ENCODE measurements at regions not wholly inside any gene's neighbourhood (a gene's known extent, or its start where the extent isn't known, plus 50 kb on each side); places are given as distances from the start of the nearest gene placed in this dataset.

GRCh38 chr19:30159636-30160035, 212.5 kb upstream of the ZNF536 start:
- Histone ChIP-seq H3K27ac (no peak overlapping the region), H3K4me1 (replicated peaks in 1 of 2) (no peaks in the 10 kb centered on the region), H3K4me3 (no peak overlapping the region), H3K36me3 (replicated peaks in 1 of 2) (no peaks in the 10 kb centered on the region), H3K27me3 (no peaks in the 10 kb centered on the region), H3K9me3 (replicated peaks in 1 of 3) (no peaks in the 10 kb centered on the region)
- intact Hi-C loops (cut with DNase I): no loop called here
- DNase-seq: peak in 1 of 7 donors; percentile 24
- TF ChIP-seq CTCF (IDR thresholded peaks at IDR 0.05) (no peak), POLR2A (IDR thresholded peaks at IDR 0.05) (no peak)
- WGBS, 4 donors: 71 to 100% (median 82%) methylated on average over 1 of the region's 1 CpG

- TF ChIP-seq POLR2A (IDR thresholded peaks at IDR 0.05) (no peak), CTCF (IDR thresholded peaks at IDR 0.05) (no peak)
- H3K27ac ChIP-seq: no peak overlapping the region
- WGBS, 4 donors: 77 to 85% (median 82%) methylated on average over 9 of the region's 9 CpGs
Measured at GRCh38 chr19:30160426-30160825, 211.8 kb upstream of the ZNF536 start.

GRCh38 chr19:30161021-30161655, 211.0 kb upstream of the ZNF536 start:
- Histone ChIP-seq H3K27ac (no peak overlapping the region), H3K4me3 (no peak overlapping the region), H3K27me3 (no peaks in the 10 kb centered on the region), H3K4me1 (replicated peaks in 1 of 2) (no peaks in the 10 kb centered on the region), H3K9me3 (replicated peaks in 1 of 3) (no peaks in the 10 kb centered on the region), H3K36me3 (replicated peaks in 1 of 2) (no peaks in the 10 kb centered on the region)
- intact Hi-C loops (cut with DNase I): no loop called here
- WGBS, 4 donors: 82 to 95% (median 87%) methylated on average over 5 to 7 of the region's 7 CpGs
- no peak for DNase-seq
- no peak for TF ChIP-seq POLR2A (IDR thresholded peaks at IDR 0.05)
- TF ChIP-seq CTCF (IDR thresholded peaks at IDR 0.05): no peak

More at GRCh38 chr19:30160426-30160825, 211.8 kb upstream of the ZNF536 start:
- no peaks in the 10 kb centered on the region for H3K27me3 ChIP-seq
- no peaks in the 10 kb centered on the region for H3K36me3 ChIP-seq (replicated peaks in 1 of 2)
- peak in 1 of 7 donors; percentile 14 for DNase-seq
- intact Hi-C loops (cut with DNase I): no loop called here
- H3K4me3 ChIP-seq: no peak overlapping the region
- H3K4me1 ChIP-seq (replicated peaks in 1 of 2): no peaks in the 10 kb centered on the region
- H3K9me3 ChIP-seq (replicated peaks in 1 of 3): no peaks in the 10 kb centered on the region

GRCh38 chr19:30161770-30162169, 210.4 kb upstream of the ZNF536 start:
- no peak overlapping the region for H3K27ac ChIP-seq
- no peaks in the 10 kb centered on the region for H3K27me3 ChIP-seq
- no peaks in the 10 kb centered on the region for H3K9me3 ChIP-seq (replicated peaks in 1 of 3)
- no peak overlapping the region for H3K4me3 ChIP-seq
- no peaks in the 10 kb centered on the region for H3K4me1 ChIP-seq (replicated peaks in 1 of 2)
- H3K36me3 ChIP-seq (replicated peaks in 1 of 2): no peaks in the 10 kb centered on the region
- TF ChIP-seq CTCF (IDR thresholded peaks at IDR 0.05) (no peak), POLR2A (IDR thresholded peaks at IDR 0.05) (no peak)
- WGBS, 4 donors: 68 to 90% (median 83%) methylated on average over 5 of the region's 5 CpGs
- intact Hi-C loops (cut with DNase I): no loop called here
- no peak for DNase-seq
